OCI-LY1 (cell line): ENCODE measurements at regions not wholly inside any gene's neighbourhood (a gene's known extent, or its start where the extent isn't known, plus 50 kb on each side); places are given as distances from the start of the nearest gene placed in this dataset.

Experiments
- CTCF ChIP-seq: fragments of 200-600 bp; sonication (generic), shearing (Covaris generic); IDR thresholded peaks from 2 replicates; pipeline ENCODE4 v1.5.1; 2017; ENCODE audit warnings: mild to moderate bottlenecking, antibody characterized with exemption, low read length, moderate library complexity, mixed read lengths
- EZH2 ChIP-seq: fragments of 200-600 bp; sonication (generic), shearing (Covaris generic); IDR thresholded peaks from 2 replicates; pipeline ENCODE4 v1.8.0; 2017; ENCODE audit warnings: borderline replicate concordance, mixed run types, mild to moderate bottlenecking, antibody characterized with exemption, low read length, moderate library complexity, mixed read lengths

- TF ChIP-seq EZH2 (no peak), CTCF (no peak)
These were observed 477.6 kb downstream of the SETD4 start for GRCh38 chr21:35582731-35583130.
